ENCODE measurements at regions not wholly inside any gene's neighbourhood (a gene's known extent, or its start where the extent isn't known, plus 50 kb on each side); places are given as distances from the start of the nearest gene placed in this dataset.
"Not testable (repeated sequence)": the region's sequence is repeated elsewhere in the genome, so short reads cannot be mapped to it uniquely, and the experiment has no call there.

DNA sequence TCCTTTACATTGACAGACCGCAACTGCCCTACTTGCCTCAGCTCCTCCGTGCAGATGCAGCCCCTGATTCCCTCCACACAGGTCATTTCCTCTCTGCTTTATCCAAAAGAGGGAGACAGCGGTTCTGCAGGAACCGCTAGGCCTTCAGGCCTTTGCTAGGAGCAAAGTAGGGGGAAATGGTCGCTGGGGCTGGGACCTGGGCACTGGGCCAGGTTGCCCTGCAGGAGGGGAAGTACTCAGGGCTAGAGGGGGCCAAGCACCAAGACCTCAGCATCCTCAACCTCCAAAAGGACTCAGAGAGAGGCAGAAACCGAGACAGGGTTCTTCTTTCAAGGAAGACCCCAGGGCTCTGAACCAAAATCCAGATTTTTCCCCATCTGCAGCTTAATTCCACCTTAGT lies 160.4 kb upstream of the NOTCH2NLA start:
- TF ChIP-seq, protein P1, sequence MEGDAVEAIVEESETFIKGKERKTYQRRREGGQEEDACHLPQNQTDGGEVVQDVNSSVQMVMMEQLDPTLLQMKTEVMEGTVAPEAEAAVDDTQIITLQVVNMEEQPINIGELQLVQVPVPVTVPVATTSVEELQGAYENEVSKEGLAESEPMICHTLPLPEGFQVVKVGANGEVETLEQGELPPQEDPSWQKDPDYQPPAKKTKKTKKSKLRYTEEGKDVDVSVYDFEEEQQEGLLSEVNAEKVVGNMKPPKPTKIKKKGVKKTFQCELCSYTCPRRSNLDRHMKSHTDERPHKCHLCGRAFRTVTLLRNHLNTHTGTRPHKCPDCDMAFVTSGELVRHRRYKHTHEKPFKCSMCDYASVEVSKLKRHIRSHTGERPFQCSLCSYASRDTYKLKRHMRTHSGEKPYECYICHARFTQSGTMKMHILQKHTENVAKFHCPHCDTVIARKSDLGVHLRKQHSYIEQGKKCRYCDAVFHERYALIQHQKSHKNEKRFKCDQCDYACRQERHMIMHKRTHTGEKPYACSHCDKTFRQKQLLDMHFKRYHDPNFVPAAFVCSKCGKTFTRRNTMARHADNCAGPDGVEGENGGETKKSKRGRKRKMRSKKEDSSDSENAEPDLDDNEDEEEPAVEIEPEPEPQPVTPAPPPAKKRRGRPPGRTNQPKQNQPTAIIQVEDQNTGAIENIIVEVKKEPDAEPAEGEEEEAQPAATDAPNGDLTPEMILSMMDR (IDR thresholded peaks at IDR 0.05; ENCODE audit: low read depth, low read length): not testable (repeated sequence)
- not testable (repeated sequence) for TF ChIP-seq POLR2A (IDR thresholded peaks at IDR 0.05; ENCODE audit: extremely low read depth, insufficient read length); MYC (IDR thresholded peaks at IDR 0.05; ENCODE audit: low read depth, low read length); MAX (IDR thresholded peaks at IDR 0.05; ENCODE audit: low read depth, low read length)
